ENCODE measurements at regions not wholly inside any gene's neighbourhood (a gene's known extent, or its start where the extent isn't known, plus 50 kb on each side); places are given as distances from the start of the nearest gene placed in this dataset.

DNA sequence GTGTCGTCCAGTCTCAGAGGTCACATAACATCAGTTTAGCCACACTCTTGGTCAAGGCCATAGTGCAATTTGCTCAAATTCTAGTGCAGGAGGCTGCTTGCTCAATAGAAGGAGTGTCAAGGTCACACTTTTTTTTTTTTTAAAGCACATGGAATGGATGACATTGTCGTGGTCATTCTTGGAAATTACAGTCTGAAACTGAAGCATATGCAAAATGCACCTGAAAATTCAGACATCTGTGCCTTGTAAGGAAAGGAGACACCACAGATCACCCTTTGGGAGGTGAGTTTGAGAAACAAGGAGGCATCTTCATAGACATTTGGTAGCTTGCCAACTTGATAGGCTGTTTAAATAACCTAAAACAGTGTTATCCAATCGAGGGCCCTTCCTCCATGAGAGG, 98.3 kb upstream of the ANKRD10 start:
- H3K4me3 ChIP-seq (replicated peaks in 1 of 3; ENCODE audit: insufficient read depth in 1 of 3, low read depth in 1 of 3, low read length in 3 of 3): no peak overlapping the region
- H3K9ac ChIP-seq (replicated peaks; ENCODE audit: extremely low read depth, insufficient read depth, low read length): no peak overlapping the region
- dilution Hi-C loops (cut with MboI; ENCODE audit: extremely low pct_ligation_motif_present, low sequenced_read_pairs): no loop called here
- H3K9me1 ChIP-seq (replicated peaks; ENCODE audit: control insufficient read depth, extremely low read depth, insufficient read depth, low read length): no peaks in the 10 kb centered on the region
- H3K27me3 ChIP-seq (ENCODE audit: control insufficient read depth in 2 of 2, insufficient read depth in 2 of 2, low read length in 2 of 2): peaks cover 0 to 3% of the 10 kb centered on the region in 2 experiments
- TF ChIP-seq JUN (IDR thresholded peaks at IDR 0.05; ENCODE audit: borderline replicate concordance, insufficient read depth, insufficient read length, low read depth) (no peak), POLR2A (IDR thresholded peaks at IDR 0.05; ENCODE audit: low read depth, low read length) (no peak), FOS (IDR thresholded peaks at IDR 0.05; ENCODE audit: borderline replicate concordance, insufficient read depth, low read length) (no peak), EZH2 (IDR thresholded peaks at IDR 0.05; ENCODE audit: borderline replicate concordance, low read depth, low read length, severe bottlenecking) (no peak), GATA2 (IDR thresholded peaks at IDR 0.05; ENCODE audit: insufficient read depth, insufficient read length, low read depth, low read length) (no peak), MYC (IDR thresholded peaks at IDR 0.05; ENCODE audit: low read depth, low read length) (no peak), POLR2AphosphoS5 (IDR thresholded peaks at IDR 0.05; ENCODE audit: insufficient read depth, low read depth, low read length) (no peak)
- TF ChIP-seq, protein P1, sequence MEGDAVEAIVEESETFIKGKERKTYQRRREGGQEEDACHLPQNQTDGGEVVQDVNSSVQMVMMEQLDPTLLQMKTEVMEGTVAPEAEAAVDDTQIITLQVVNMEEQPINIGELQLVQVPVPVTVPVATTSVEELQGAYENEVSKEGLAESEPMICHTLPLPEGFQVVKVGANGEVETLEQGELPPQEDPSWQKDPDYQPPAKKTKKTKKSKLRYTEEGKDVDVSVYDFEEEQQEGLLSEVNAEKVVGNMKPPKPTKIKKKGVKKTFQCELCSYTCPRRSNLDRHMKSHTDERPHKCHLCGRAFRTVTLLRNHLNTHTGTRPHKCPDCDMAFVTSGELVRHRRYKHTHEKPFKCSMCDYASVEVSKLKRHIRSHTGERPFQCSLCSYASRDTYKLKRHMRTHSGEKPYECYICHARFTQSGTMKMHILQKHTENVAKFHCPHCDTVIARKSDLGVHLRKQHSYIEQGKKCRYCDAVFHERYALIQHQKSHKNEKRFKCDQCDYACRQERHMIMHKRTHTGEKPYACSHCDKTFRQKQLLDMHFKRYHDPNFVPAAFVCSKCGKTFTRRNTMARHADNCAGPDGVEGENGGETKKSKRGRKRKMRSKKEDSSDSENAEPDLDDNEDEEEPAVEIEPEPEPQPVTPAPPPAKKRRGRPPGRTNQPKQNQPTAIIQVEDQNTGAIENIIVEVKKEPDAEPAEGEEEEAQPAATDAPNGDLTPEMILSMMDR (IDR thresholded peaks at IDR 0.05; ENCODE audit: extremely low read depth in 1 of 2, insufficient read depth in 1 of 2, low read depth in 1 of 2, low read length in 2 of 2): no peak
- TF ChIP-seq, protein P2, sequence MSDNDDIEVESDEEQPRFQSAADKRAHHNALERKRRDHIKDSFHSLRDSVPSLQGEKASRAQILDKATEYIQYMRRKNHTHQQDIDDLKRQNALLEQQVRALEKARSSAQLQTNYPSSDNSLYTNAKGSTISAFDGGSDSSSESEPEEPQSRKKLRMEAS (IDR thresholded peaks at IDR 0.05; ENCODE audit: insufficient read depth, insufficient read length): no peak
- H3K4me1 ChIP-seq (ENCODE audit: control insufficient read depth, extremely low read depth, insufficient read depth, low read length): no peaks in the 10 kb centered on the region
- ChIA-PET CTCF (no interaction called here), POLR2A (no interaction called here)
- no peak overlapping the region for H3K27ac ChIP-seq (ENCODE audit: insufficient read depth, low read depth, low read length)
- FAIRE-seq: no peak
- no peak overlapping the region for H3K4me2 ChIP-seq (ENCODE audit: insufficient read depth, low read length)
- no peak overlapping the region for H2AFZ ChIP-seq (ENCODE audit: low read depth, low read length)
- no peaks in the 10 kb centered on the region for H3K36me3 ChIP-seq (ENCODE audit: control insufficient read depth in 2 of 2, extremely low read depth in 1 of 2, insufficient read depth in 2 of 2, low read length in 2 of 2)
- DNase-seq (ENCODE audit: low read depth, low spot score): no peak
- intact Hi-C loops (cut with micrococcal nuclease): no loop called here
- no peaks in the 10 kb centered on the region for H4K20me1 ChIP-seq (replicated peaks; ENCODE audit: control insufficient read depth, extremely low read depth, insufficient read depth, low read length)
- no peaks in the 10 kb centered on the region for H3K9me3 ChIP-seq (replicated peaks; ENCODE audit: control insufficient read depth, insufficient read depth, low read length)
- H3K79me2 ChIP-seq (ENCODE audit: control insufficient read depth, insufficient read depth, low read length): no peaks in the 10 kb centered on the region
- BruUV-seq (replicated peaks): no TSS peak

All from endothelial cell of umbilical vein (primary cell).